GM18517 (cell line): ENCODE measurements at regions not wholly inside any gene's neighbourhood (a gene's known extent, or its start where the extent isn't known, plus 50 kb on each side); places are given as distances from the start of the nearest gene placed in this dataset.

ENCODE experiments used
- ATAC-seq: cut with Tn5 transposase; IDR thresholded peaks from one replicate; pipeline ENCODE4 v1.9.1; 2021; ENCODE audit warnings: mild to moderate bottlenecking, moderate library complexity; ENCODE audit not compliant: unreplicated experiment

DNA sequence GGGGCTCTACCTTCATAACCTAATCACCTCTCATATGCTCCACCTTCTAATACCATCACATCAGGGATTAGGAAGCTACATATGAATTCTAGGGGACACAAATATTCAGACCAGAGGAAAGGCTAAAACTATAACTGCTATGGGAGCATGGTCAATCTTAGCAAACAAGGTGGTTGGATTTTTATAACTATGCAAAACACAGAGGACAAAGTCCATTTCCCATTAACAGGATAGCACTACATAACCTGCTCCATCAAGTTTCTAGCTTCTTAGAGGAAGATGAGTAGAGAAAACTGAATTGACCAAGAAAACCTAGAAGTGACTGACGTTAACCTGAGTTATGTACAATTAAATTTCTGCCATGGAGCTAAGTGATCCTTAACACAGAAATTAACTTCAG lies 398.6 kb downstream of the TBL1XR1 start:
- ATAC-seq, result no peak

- no peak for ATAC-seq
Measured at GRCh38 chr3:176796371-176796770, 400.9 kb downstream of the TBL1XR1 start.

- no peak for ATAC-seq
Measured at GRCh38 chr3:176795891-176796290, 401.4 kb downstream of the TBL1XR1 start.

GRCh38 chr3:176794406-176794805 lies 402.9 kb downstream of the TBL1XR1 start:
- ATAC-seq, result no peak

DNA sequence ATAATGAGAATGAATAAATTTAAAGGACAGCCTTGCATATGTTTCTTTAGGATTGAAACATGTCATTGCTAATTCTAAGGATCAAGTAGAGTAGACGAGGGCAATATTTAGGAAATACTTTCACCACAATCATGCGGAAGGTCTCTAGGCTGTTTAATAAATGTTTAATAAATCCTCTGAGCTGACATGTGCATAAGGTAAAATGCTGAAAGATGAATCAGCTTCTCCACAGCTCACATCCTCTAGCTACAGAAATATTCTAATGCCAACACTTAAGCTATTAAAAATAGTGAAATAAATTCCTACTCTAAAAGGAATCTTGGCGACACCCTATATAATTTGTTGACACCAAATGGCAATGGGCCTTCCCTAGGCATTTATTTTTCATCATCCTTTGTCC lies 407.3 kb downstream of the TBL1XR1 start:
- no peak for ATAC-seq

- no peak for ATAC-seq
Measured at GRCh38 chr3:176789281-176789705, 408.0 kb downstream of the TBL1XR1 start.

- no peak for ATAC-seq
Measured at GRCh38 chr3:176787506-176787905, 409.8 kb downstream of the TBL1XR1 start.

- ATAC-seq, result no peak
Measured at GRCh38 chr3:176785171-176785570, 412.1 kb downstream of the TBL1XR1 start.

GRCh38 chr3:176780766-176781165 lies 416.5 kb downstream of the TBL1XR1 start:
- no peak for ATAC-seq

GRCh38 chr3:176776622-176777175 lies 420.6 kb downstream of the TBL1XR1 start:
- no peak for ATAC-seq

DNA sequence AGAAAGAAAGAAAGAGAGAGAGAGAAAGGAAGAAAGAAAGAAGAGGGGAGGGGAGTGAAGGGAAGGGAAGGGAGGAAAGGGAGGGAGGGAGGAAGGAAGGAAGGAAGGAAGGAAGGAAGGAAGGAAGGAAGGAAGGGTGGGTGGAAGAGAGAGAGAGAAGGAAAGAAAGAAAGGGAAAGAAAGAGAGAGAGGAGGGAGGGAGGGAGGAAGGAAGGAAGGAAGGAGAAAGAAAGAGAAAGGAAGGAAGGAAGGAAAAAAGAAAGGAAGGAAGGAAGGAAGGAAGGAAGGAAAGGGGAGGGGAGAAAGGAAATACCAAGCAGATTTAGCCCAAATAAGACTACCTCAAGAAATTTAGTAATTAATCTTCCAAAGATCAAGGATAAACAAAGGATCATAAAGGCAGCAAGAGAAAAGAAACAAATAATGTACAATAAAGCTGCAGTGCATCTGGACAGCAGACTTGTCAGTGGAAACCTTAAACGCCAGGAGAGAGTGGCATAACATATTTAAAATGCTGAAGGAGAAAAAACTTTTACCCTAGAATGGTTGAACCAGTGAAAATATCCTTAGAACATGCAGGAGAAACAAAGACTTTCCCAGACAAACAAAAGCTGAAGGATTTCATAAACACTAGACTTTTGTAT lies 427.6 kb downstream of the TBL1XR1 start:
- ATAC-seq, result no peak

GRCh38 chr3:176767385-176767784 lies 429.9 kb downstream of the TBL1XR1 start:
- no peak for ATAC-seq

- ATAC-seq, result no peak
Measured at GRCh38 chr3:176766862-176767261, 430.4 kb downstream of the TBL1XR1 start.

DNA sequence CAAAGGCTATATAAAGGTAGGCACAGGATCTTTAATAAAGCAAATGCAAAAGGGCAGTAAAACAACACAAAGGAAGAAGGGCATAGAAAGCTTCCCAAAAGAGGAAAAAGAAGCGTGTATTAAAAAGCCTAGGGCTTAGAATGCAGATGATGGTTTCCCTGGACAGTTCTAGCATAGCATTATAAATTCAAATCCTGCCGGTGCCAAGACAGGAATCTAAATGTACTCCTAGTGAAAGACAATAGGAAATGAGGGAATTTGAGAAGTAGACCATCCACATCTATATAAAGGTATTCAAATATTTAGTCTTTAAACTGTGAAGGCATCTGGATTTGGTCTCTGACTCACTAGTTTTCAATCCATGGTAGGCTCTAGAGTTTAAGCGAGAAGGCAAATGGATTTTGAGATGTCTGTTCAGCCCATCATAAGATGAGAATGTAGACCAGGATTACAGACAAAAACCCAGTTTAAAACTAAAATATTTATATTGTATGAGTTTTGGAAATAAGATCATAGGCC lies 431.8 kb downstream of the TBL1XR1 start:
- no peak for ATAC-seq

GRCh38 chr3:176759815-176760506 lies 437.3 kb downstream of the TBL1XR1 start:
- ATAC-seq, result no peak

GRCh38 chr3:176757429-176757828 lies 439.9 kb downstream of the TBL1XR1 start:
- no peak for ATAC-seq

GRCh38 chr3:176755977-176756376 lies 441.3 kb downstream of the TBL1XR1 start:
- ATAC-seq, result no peak

GRCh38 chr3:176755552-176755951 lies 441.7 kb downstream of the TBL1XR1 start:
- no peak for ATAC-seq

DNA sequence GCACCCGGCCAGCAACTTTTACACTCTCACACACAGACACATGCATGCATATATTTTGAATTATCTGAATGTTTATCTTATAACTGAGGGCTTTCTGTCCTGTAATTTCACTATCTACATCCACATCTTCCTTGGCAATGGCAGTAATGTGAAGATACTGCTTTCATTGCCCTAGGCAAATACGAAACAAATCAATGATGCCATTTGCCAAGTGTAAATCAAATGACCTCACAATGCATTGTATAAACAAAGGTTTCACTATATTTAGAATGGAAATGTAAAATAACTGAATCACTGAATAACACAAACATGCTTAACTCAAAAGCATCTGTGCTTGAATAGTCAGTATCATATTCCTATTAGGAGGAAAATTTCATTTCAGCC lies 455.6 kb downstream of the TBL1XR1 start:
- no peak for ATAC-seq

DNA sequence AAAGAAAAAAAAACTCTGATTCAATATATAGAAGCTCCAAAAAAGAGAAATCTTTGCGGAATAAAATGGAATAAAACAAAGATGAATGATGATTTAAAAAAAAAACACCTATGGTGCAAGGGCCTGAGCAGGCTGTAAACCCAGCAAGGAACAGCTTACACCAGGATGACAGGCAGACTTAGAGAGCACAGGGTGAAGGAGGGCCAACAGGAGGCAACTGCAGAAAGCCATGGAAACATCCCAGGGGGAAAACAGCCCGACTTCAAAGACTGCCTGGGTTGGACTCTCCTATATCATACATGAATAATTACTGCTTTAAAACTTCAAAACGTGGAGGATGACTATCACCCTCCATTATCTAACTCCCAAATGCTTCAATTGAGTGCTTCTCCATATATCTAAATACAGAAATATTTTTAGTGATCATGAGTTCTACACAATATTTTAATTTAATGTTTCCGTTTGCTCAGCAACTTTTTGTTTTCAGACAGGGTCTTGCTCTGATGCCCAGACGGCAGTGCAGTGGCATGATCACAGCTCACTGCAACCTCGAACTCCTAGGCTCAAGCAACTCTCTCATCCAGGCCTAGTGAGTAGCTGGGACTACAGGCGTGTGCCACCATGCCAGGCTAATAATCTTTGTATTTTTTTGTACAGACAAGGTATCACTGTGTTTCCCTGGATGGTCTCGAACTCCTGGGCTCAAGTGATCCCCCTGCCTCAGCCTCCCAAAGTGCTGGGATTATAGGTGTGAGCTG lies 456.2 kb downstream of the TBL1XR1 start:
- no peak for ATAC-seq

GRCh38 chr3:176739159-176739558 lies 458.1 kb downstream of the TBL1XR1 start:
- ATAC-seq, result no peak
